IPS-NIHi11 (cell line): ENCODE measurements at regions not wholly inside any gene's neighbourhood (a gene's known extent, or its start where the extent isn't known, plus 50 kb on each side); places are given as distances from the start of the nearest gene placed in this dataset.
"Not testable (repeated sequence)": the region's sequence is repeated elsewhere in the genome, so short reads cannot be mapped to it uniquely, and the experiment has no call there.

ENCODE experiments used
- DNase-seq: peaks from one replicate; pipeline ENCODE4 v3.0.0; 2012; ENCODE audit warnings: mixed read lengths, low spot score

- DNase-seq = not testable (repeated sequence)
Measured at GRCh38 chr9:85792057-85792456, 50.3 kb upstream of the AGTPBP1 start.

DNA sequence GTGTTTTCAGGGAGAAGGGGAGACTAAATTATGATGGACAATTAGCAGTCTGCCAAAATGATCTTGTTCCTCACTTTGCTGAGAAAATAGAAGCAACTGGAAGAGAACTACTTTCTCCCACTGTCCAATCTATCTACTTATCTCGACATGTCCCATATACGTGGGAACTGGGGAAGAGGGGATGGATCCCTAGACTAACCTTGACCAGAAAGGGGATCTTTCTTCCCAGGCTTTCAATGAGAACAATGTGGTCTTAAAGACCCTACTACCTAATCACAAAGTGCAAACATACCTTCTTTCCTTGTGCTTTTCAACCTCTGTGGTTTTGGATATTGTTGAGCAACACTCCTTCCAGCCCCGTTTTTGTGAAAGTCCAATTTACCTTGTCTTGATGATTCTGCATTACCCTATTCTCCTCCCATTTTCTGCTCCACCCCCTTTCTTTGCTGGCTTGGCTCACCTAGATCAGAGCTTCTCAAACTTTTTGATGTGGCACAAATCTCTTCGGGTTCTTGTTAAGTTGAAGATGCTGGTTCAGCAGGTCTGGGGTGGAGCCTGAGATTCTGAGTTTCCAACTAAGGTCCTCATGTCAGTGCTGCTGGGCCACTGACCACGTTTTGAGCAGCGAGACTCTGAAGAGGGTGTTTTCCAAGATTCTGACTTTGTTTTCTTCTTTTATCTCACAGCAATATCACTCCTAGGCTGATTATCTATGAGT lies 61.4 kb upstream of the AGTPBP1 start:
- DNase-seq = not testable (repeated sequence)

DNA sequence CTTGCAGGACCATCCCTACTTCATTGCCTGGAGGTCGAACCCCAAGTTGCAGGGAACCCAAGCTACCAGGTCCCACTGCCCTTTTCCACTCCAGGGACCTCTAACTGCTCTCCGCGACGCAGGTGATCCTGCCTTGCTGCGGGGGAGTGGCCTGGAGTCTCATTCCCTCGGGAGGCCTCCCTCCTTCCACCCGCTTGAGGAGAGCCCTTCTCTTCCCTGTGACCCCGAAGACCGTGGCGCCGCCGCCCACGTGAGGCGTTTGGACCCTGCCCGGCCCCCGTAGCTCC lies 63.0 kb upstream of the AGTPBP1 start:
- DNase-seq = not testable (repeated sequence)

DNA sequence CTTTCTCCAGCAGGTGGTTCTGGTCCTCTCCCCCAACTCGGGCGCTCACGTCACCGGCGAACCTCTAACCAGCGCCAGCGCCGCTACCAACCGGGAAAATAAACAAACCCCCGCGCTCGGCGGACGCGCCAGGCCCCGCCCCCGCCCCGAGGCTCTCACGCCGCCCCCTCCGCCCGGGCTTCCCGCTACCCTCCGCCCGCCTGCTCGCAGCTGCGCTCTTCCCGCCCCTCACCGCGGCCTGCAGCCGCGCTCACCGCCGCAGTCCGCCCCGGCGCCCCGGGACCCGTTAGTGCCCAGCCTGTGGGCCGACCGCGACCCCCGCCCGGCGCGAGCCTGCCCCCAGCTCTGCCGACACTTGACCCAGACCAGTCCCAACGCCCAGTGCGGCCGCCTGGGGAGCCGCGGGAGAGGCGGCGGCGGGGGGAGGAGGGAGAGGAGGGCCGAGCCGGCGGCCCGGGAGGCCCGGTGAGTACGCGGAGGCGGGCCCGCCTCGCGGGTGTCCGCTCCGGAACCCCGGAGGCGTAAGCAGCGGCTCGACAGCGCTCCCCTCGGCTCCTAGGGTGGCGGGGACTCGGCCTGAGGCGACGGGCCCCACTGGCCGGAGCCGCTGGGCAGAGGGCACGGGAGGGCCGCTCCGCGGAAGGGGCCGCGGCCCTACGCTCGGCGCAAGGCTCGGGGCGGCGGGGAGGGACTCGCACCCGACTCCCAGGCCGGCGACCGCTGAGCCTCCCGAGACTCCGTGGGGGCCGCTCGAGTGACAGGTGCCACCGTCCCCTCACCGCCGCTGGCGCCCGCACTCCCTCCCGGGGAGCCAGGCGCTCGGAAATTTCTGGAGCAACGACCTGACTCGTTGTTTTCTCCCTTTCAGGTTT lies 63.6 kb upstream of the AGTPBP1 start:
- peak; percentile 78 for DNase-seq

GRCh38 chr9:85808329-85808728 lies 66.6 kb upstream of the AGTPBP1 start:
- DNase-seq = not testable (repeated sequence)

GRCh38 chr9:85813388-85813787 lies 71.6 kb upstream of the AGTPBP1 start:
- DNase-seq = not testable (repeated sequence)

DNA sequence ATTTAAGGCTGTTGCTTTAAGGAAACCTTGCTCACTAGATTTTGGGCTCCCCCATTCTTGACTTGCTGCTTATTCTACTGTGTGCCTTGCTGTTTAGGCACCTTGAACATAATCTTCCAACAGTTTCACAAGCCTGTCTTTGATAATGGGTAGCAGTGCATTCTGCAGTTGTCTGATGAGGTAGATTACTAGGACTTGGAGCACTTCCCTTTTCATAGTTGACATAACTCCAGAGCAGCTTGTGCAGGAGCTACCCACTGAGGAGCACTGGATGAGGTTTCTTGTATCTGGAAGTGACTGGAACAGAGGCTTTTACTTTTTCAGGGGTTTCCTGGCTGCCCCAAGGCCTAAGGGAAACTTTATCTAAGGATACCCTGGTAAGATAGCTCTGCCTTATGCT lies 73.0 kb upstream of the AGTPBP1 start:
- DNase-seq = not testable (repeated sequence)

DNA sequence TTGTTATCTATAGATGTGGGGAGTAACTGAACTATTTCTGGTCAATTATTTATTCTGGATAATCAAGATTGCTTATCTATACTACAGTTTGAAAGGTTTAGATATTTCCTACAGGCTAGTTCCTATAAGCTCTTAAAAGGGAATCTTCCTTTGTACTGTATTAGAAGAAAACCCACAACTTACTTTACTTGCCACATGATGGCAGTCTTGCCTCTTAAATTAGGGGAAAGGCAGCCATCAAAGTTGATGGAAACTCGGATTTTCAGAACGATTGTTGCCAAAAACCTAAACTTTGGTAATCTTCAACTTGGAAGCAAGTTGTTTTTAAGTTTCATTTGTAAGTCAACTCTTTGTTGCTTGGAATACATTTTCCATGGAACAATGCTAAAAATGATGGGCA lies 77.2 kb upstream of the AGTPBP1 start:
- DNase-seq = not testable (repeated sequence)

DNA sequence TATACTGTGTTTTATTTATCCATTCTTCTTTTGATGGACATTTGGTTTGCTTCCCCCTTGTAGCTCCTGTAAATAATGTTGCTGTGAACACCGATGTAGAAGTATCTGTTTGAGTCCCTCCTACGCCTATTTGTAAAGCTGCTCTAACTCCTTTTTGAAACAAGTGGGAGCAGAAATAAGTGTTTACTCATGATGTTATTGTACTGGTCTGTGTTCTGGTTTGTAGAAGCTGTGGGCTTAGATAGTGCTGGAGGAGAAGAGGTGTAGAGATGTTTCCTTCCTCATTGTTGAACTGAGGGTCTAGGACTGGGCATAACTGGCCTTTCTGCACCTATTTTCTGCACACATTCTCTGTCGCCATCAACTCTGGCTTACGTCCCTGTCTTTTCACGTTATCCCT lies 78.8 kb upstream of the AGTPBP1 start:
- not testable (repeated sequence) for DNase-seq

GRCh38 chr9:85824949-85825348 lies 83.2 kb upstream of the AGTPBP1 start:
- peak; percentile 27 for DNase-seq

DNA sequence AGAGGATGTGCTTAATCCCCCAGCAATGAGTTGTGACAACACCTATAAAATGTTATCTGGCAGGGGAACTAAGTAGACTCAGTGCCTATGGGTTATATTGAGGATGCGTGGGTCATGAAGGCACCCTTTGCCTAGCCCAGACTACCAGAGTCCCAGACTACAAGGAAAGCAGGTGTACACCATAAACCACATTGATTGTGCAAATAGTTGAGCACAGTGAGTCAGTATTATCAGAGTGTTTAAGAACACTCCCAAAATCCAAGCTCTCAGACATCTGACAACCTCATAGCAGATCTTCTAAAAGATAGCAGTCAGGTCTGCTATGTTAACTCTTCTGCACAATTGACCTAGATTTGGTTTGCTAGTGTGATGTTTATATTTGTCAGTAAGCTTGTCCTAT lies 92.8 kb upstream of the AGTPBP1 start:
- not testable (repeated sequence) for DNase-seq

GRCh38 chr9:85843949-85844348 lies 97.0 kb upstream of the NAA35 start:
- DNase-seq = not testable (repeated sequence)

DNA sequence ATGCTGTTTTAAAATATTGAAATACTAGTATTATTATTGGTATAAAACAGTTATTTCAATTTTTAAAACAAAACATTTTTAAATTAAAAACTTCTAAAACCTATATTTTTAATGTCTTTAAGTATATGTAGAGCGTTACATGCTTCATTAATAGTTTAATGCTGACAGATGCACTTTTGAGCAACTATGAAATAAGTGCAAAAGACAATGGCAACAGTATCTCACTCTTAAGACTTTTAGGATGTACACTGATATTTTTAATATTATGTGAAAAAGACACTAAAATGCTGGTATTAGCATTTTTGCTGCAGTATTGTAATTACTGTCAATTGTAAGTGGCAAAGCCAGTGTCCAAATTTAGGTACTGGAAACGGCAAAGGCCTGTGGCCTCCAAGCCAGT lies 93.2 kb upstream of the NAA35 start:
- DNase-seq = not testable (repeated sequence)

- no peak for DNase-seq
Measured at GRCh38 chr9:85858056-85858750, 82.7 kb upstream of the NAA35 start.

DNA sequence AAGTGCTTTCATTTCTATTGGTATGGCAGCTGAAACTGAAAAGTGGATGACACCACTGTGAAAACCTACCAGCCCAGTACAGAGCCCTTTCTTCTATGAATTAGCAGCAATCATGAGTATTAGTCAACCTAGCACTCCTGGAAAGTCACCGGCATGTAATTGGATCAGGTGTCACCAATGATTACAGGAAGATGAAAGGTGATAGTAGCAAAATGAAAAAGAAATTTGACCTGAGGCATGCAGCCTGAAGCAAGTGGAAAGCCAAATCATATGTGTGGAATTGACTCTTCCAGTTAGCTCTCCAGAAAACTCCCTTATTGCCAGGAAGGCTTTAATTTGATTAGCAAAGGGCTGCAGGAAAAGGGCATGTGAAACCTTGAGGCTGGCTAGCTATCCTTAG lies 81.2 kb upstream of the NAA35 start:
- DNase-seq = no peak

DNA sequence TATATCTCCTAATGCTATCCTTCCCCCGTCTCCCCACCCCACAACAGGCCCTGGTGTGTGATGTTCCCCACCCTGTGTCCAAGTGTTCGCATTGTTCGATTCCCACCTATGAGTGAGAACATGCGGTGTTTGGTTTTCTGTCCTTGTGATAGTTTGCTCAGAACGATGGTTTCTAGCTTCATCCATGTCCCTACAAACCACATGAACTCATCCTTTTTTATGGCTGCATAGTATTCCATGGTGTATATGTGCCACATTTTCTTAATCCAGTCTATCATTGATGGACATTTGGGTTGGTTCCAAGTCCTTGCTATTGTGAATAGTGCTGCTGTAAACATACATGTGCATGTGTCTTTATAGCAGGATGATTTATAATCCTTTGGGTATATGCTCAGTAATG lies 79.1 kb upstream of the NAA35 start:
- not testable (repeated sequence) for DNase-seq

DNA sequence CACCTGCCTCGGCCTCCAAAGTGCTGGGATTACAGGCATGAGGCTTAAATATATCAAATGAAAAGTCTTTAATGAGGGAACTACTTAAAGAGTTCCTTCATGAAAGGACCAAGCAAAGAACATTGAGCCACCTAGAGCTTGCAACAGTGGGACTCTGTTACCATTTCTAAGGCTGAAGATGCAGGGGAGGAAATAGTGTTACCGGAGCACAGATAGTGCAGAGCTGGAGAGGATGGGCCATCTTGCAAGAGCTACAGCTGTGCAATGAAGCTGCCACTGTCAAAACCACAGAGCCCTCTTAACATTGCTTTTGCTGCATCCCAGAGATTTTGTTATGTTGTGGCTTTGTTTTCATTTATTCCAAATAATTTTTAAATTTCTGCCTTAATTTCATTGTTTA lies 77.1 kb upstream of the NAA35 start:
- no peak for DNase-seq

- DNase-seq = no peak
Measured at GRCh38 chr9:85871008-85871407, 69.9 kb upstream of the NAA35 start.

- DNase-seq = not testable (repeated sequence)
Measured at GRCh38 chr9:85871683-85872082, 69.3 kb upstream of the NAA35 start.

DNA sequence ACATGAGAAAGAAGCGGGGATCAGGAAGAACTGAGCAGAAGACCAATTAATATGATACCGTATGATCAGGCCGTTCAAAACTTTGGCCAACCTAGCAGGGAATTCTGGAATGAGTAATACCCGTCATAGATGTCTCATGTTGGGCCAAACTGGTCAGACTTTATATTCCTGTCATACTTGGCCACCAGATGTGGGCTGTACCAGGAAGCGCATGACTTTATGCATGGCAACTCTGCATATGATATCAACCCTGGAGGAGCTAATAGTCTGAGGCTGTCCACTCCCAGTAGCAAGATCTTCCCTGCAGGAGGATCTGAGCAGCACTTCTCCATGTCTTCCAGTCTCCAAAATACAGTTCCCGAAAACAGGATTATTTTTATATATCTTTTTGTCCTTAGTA lies 68.5 kb upstream of the NAA35 start:
- DNase-seq = no peak

DNA sequence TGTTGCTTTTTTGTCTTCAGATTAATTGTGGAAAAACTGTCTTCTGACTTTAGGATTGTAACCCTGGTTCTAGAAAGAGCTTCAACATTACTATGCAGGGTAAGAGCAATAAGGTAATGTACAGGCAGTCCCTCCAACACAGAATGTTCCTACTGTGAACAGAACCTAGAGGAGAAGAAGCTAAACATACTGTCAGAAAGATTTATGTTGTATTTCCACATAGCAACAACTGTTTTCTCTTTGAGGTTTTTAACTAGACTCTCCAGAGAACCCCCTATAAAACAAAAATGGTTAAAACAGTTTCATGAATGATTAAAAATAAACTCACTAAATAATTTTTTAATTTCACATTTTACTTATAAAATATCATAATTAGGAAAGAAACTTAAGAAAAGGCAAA lies 64.3 kb upstream of the NAA35 start:
- no peak for DNase-seq

GRCh38 chr9:85878872-85879597 lies 61.9 kb upstream of the NAA35 start:
- not testable (repeated sequence) for DNase-seq
